Ovary (tissue), 3 donors: ENCODE measurements at regions not wholly inside any gene's neighbourhood (a gene's known extent, or its start where the extent isn't known, plus 50 kb on each side); places are given as distances from the start of the nearest gene placed in this dataset.

ENCODE experiments used
- CTCF ChIP-seq, 3 donors: fragments of 450-650 bp in 2 of 3; fragments of 200-600 bp in 1 of 3; IDR thresholded peaks; one replicate each; pipeline versions ENCODE4 v1.5.1 to v1.8.0; 2016 to 2022; ENCODE audit warnings: antibody characterized with exemption in 3 of 3, mild to moderate bottlenecking in 1 of 3
- POLR2A ChIP-seq: fragments of 450-650 bp; IDR thresholded peaks from one replicate; pipeline ENCODE4 v1.6.1; 2017; ENCODE audit warnings: antibody characterized with exemption, mild to moderate bottlenecking, moderate library complexity
- donor health status: DM: no; HTN: no; CAD: no.

- TF ChIP-seq CTCF (IDR thresholded peaks at IDR 0.05), result no peak
- no peak for TF ChIP-seq POLR2A
Observed at GRCh38 chrX:144214651-144215050, 330.8 kb downstream of the UBE2NL start.
